NCI-H82 treated with DMSO at 0.1 percent for 48 hours (cell line): ENCODE measurements at regions not wholly inside any gene's neighbourhood (a gene's known extent, or its start where the extent isn't known, plus 50 kb on each side); places are given as distances from the start of the nearest gene placed in this dataset.

Source experiments
- DNase-seq: peaks from one replicate; lab custom pipeline; 2025; ENCODE audit not compliant: unreplicated experiment; lab: John Stamatoyannopoulos, UW

- DNase-seq: no peak
Measured at GRCh38 chr6:15996030-15996429, 132.9 kb upstream of the MYLIP start.

GRCh38 chr6:15995493-15995892 lies 133.4 kb upstream of the MYLIP start:
- no peak for DNase-seq

GRCh38 chr6:15994814-15995459 lies 133.9 kb upstream of the MYLIP start:
- no peak for DNase-seq

- no peak for DNase-seq
Measured at GRCh38 chr6:15993716-15994228, 135.1 kb upstream of the MYLIP start.

GRCh38 chr6:15990179-15990578 lies 138.7 kb upstream of the MYLIP start:
- no peak for DNase-seq

- DNase-seq: no peak
Measured at GRCh38 chr6:15989397-15989796, 139.5 kb upstream of the MYLIP start.

GRCh38 chr6:15987569-15987968 lies 141.3 kb upstream of the MYLIP start:
- no peak for DNase-seq

GRCh38 chr6:15986027-15986629 lies 142.8 kb upstream of the MYLIP start:
- no peak for DNase-seq

- DNase-seq: no peak
Measured at GRCh38 chr6:15985379-15985959, 143.4 kb upstream of the MYLIP start.

- DNase-seq: no peak
Measured at GRCh38 chr6:15981956-15982355, 146.9 kb upstream of the MYLIP start.

- no peak for DNase-seq
Measured at GRCh38 chr6:15980801-15981200, 148.1 kb upstream of the MYLIP start.

- no peak for DNase-seq
Measured at GRCh38 chr6:15978426-15978825, 150.5 kb upstream of the MYLIP start.

- DNase-seq: no peak
Measured at GRCh38 chr6:15977050-15977449, 151.8 kb upstream of the MYLIP start.

GRCh38 chr6:15974817-15975216 lies 154.1 kb upstream of the MYLIP start:
- DNase-seq: no peak

- DNase-seq: no peak
Measured at GRCh38 chr6:15970517-15970916, 158.4 kb upstream of the MYLIP start.

GRCh38 chr6:15969236-15969778 lies 159.6 kb upstream of the MYLIP start:
- DNase-seq: no peak

GRCh38 chr6:15968519-15968918 lies 160.4 kb upstream of the MYLIP start:
- DNase-seq: no peak

GRCh38 chr6:15966000-15966520 lies 162.8 kb upstream of the MYLIP start:
- no peak for DNase-seq

GRCh38 chr6:15962449-15962764 lies 166.5 kb upstream of the MYLIP start:
- DNase-seq: no peak

GRCh38 chr6:15961635-15962448 lies 167.0 kb upstream of the MYLIP start:
- no peak for DNase-seq
